Jurkat, Clone E6-1 (cell line): ENCODE measurements at regions not wholly inside any gene's neighbourhood (a gene's known extent, or its start where the extent isn't known, plus 50 kb on each side); places are given as distances from the start of the nearest gene placed in this dataset.

ENCODE experiments used
- DNase-seq: peaks from one replicate; pipeline ENCODE4 v3.0.0-alpha.2; 2011; ENCODE audit warnings: low read depth, low spot score
- H3K4me3 ChIP-seq: 2 replicates; pipeline ENCODE4 v1.5.1; 2011; ENCODE audit warnings: mild to moderate bottlenecking, low read length, control low read depth, moderate library complexity

- no peak overlapping the region for H3K4me3 ChIP-seq
- no peak for DNase-seq
These were observed 298.9 kb upstream of the B3GAT1 start for GRCh38 chr11:134710861-134711407.

GRCh38 chr11:134705858-134706257, 293.8 kb upstream of the B3GAT1 start:
- DNase-seq, result no peak
- H3K4me3 ChIP-seq, result no peak overlapping the region

- H3K4me3 ChIP-seq, result no peak overlapping the region
- DNase-seq, result no peak
These were observed 290.8 kb upstream of the B3GAT1 start for GRCh38 chr11:134702827-134703226.

- no peak for DNase-seq
These were observed 289.6 kb upstream of the B3GAT1 start for GRCh38 chr11:134701564-134702165.

GRCh38 chr11:134700101-134700640, 288.1 kb upstream of the B3GAT1 start:
- DNase-seq, result no peak
- no peak overlapping the region for H3K4me3 ChIP-seq

More at GRCh38 chr11:134701564-134702165, 289.6 kb upstream of the B3GAT1 start:
- H3K4me3 ChIP-seq, result no peak overlapping the region

- no peak for DNase-seq
- no peak overlapping the region for H3K4me3 ChIP-seq
These were observed 284.4 kb upstream of the B3GAT1 start for GRCh38 chr11:134696455-134696854.

GRCh38 chr11:134691985-134692384, 279.9 kb upstream of the B3GAT1 start:
- no peak for DNase-seq
- H3K4me3 ChIP-seq, result no peak overlapping the region

GRCh38 chr11:134691295-134691873, 279.3 kb upstream of the B3GAT1 start:
- H3K4me3 ChIP-seq, result no peak overlapping the region
- DNase-seq, result no peak

GRCh38 chr11:134689886-134690285, 277.8 kb upstream of the B3GAT1 start:
- no peak for DNase-seq
- H3K4me3 ChIP-seq, result no peak overlapping the region

GRCh38 chr11:134687548-134687947, 275.5 kb upstream of the B3GAT1 start:
- DNase-seq, result peak; percentile 57
- H3K4me3 ChIP-seq, result no peak overlapping the region

GRCh38 chr11:134686460-134687061, 274.5 kb upstream of the B3GAT1 start:
- DNase-seq, result no peak
- no peak overlapping the region for H3K4me3 ChIP-seq

GRCh38 chr11:134685793-134686380, 273.8 kb upstream of the B3GAT1 start:
- no peak overlapping the region for H3K4me3 ChIP-seq

GRCh38 chr11:134684576-134684975, 272.5 kb upstream of the B3GAT1 start:
- H3K4me3 ChIP-seq, result no peak overlapping the region

More at GRCh38 chr11:134685793-134686380, 273.8 kb upstream of the B3GAT1 start:
- no peak for DNase-seq

GRCh38 chr11:134683860-134684259, 271.8 kb upstream of the B3GAT1 start:
- no peak overlapping the region for H3K4me3 ChIP-seq
- no peak for DNase-seq

More at GRCh38 chr11:134684576-134684975, 272.5 kb upstream of the B3GAT1 start:
- no peak for DNase-seq

GRCh38 chr11:134682577-134682976, 270.5 kb upstream of the B3GAT1 start:
- no peak overlapping the region for H3K4me3 ChIP-seq
- DNase-seq, result no peak

GRCh38 chr11:134679592-134679991, 267.6 kb upstream of the B3GAT1 start:
- no peak overlapping the region for H3K4me3 ChIP-seq
- DNase-seq, result no peak

- no peak overlapping the region for H3K4me3 ChIP-seq
- no peak for DNase-seq
These were observed 266.7 kb upstream of the B3GAT1 start for GRCh38 chr11:134678744-134679143.

- no peak overlapping the region for H3K4me3 ChIP-seq
- DNase-seq, result no peak
These were observed 266.0 kb upstream of the B3GAT1 start for GRCh38 chr11:134677891-134678551.

GRCh38 chr11:134677397-134677822, 265.4 kb upstream of the B3GAT1 start:
- DNase-seq, result no peak
- H3K4me3 ChIP-seq, result no peak overlapping the region
